ENCODE measurements at regions not wholly inside any gene's neighbourhood (a gene's known extent, or its start where the extent isn't known, plus 50 kb on each side); places are given as distances from the start of the nearest gene placed in this dataset.
A peak's percentile ranks its signal among the peaks of the same experiment; 100 is the strongest.

GRCh38 chr1:244212797-244213475 lies 161.9 kb downstream of the ZBTB18 start:
- DNase-seq (ENCODE audit: extremely low read depth in 1 of 11, low read depth in 9 of 11, low spot score in 4 of 11) = peak in 1 of 11 donors; percentile 58

GRCh38 chr1:244214009-244214967 lies 163.2 kb downstream of the ZBTB18 start:
- peak in 8 of 11 donors; percentile 47 to 81 (median 60) for DNase-seq (ENCODE audit: extremely low read depth in 1 of 11, low read depth in 9 of 11, low spot score in 4 of 11)

GRCh38 chr1:244216836-244217235 lies 165.8 kb downstream of the ZBTB18 start:
- DNase-seq (ENCODE audit: extremely low read depth in 1 of 11, low read depth in 9 of 11, low spot score in 4 of 11) = no peak

- DNase-seq (ENCODE audit: extremely low read depth in 1 of 11, low read depth in 9 of 11, low spot score in 4 of 11) = no peak
Measured at GRCh38 chr1:244217711-244218110, 166.6 kb downstream of the ZBTB18 start.

GRCh38 chr1:244218220-244218619 lies 167.1 kb downstream of the ZBTB18 start:
- DNase-seq (ENCODE audit: extremely low read depth in 1 of 11, low read depth in 9 of 11, low spot score in 4 of 11) = no peak

- DNase-seq (ENCODE audit: extremely low read depth in 1 of 11, low read depth in 9 of 11, low spot score in 4 of 11) = no peak
Measured at GRCh38 chr1:244219149-244219548, 168.1 kb downstream of the ZBTB18 start.

- no peak for DNase-seq (ENCODE audit: extremely low read depth in 1 of 11, low read depth in 9 of 11, low spot score in 4 of 11)
Measured at GRCh38 chr1:244219802-244220201, 168.7 kb downstream of the ZBTB18 start.

GRCh38 chr1:244220410-244220809 lies 169.3 kb downstream of the ZBTB18 start:
- DNase-seq (ENCODE audit: extremely low read depth in 1 of 11, low read depth in 9 of 11, low spot score in 4 of 11) = no peak

- DNase-seq (ENCODE audit: extremely low read depth in 1 of 11, low read depth in 9 of 11, low spot score in 4 of 11) = no peak
Measured at GRCh38 chr1:244221991-244222390, 170.9 kb downstream of the ZBTB18 start.

GRCh38 chr1:244224487-244225430 lies 173.7 kb downstream of the ZBTB18 start:
- DNase-seq (ENCODE audit: extremely low read depth in 1 of 11, low read depth in 9 of 11, low spot score in 4 of 11) = no peak

GRCh38 chr1:244226435-244226834 lies 175.4 kb downstream of the ZBTB18 start:
- no peak for DNase-seq (ENCODE audit: extremely low read depth in 1 of 11, low read depth in 9 of 11, low spot score in 4 of 11)

GRCh38 chr1:244230470-244230869 lies 179.4 kb downstream of the ZBTB18 start:
- DNase-seq (ENCODE audit: extremely low read depth in 1 of 11, low read depth in 9 of 11, low spot score in 4 of 11) = no peak

- DNase-seq (ENCODE audit: extremely low read depth in 1 of 11, low read depth in 9 of 11, low spot score in 4 of 11) = no peak
Measured at GRCh38 chr1:244231193-244231571, 180.1 kb downstream of the ZBTB18 start.

- peak in 2 of 11 donors; percentile 41 to 51 for DNase-seq (ENCODE audit: extremely low read depth in 1 of 11, low read depth in 9 of 11, low spot score in 4 of 11)
Measured at GRCh38 chr1:244231572-244232315, 180.7 kb downstream of the ZBTB18 start.

GRCh38 chr1:244234009-244234643 lies 183.0 kb downstream of the ZBTB18 start:
- DNase-seq (ENCODE audit: extremely low read depth in 1 of 11, low read depth in 9 of 11, low spot score in 4 of 11) = no peak

GRCh38 chr1:244235157-244235556 lies 184.1 kb downstream of the ZBTB18 start:
- no peak for DNase-seq (ENCODE audit: extremely low read depth in 1 of 11, low read depth in 9 of 11, low spot score in 4 of 11)

- DNase-seq (ENCODE audit: extremely low read depth in 1 of 11, low read depth in 9 of 11, low spot score in 4 of 11) = no peak
Measured at GRCh38 chr1:244236101-244236500, 185.0 kb downstream of the ZBTB18 start.

- DNase-seq (ENCODE audit: extremely low read depth in 1 of 11, low read depth in 9 of 11, low spot score in 4 of 11) = no peak
Measured at GRCh38 chr1:244236721-244237120, 185.6 kb downstream of the ZBTB18 start.
